A549 (cell line): ENCODE measurements at regions not wholly inside any gene's neighbourhood (a gene's known extent, or its start where the extent isn't known, plus 50 kb on each side); places are given as distances from the start of the nearest gene placed in this dataset.

Experiments used
- ATAC-seq, 2 experiments: fragments of 200-7000 bp in 1 of 2; fragments of >200 bp in 1 of 2; cut with Nextera tagmentation in 1 of 2; cut with Tn5 transposase in 1 of 2; 3 replicates each; pipeline versions ENCODE4 v1.8.0 to v1.9.1; 2018 to 2020; ENCODE audit warnings: mild to moderate bottlenecking in 1 of 2, moderate library complexity in 1 of 2
- CTCF ChIA-PET: fragments of 300-600 bp; sonication (Branson Sonifier 250); formaldehyde crosslinking; extraction: SDS; loops from one replicate; lab custom pipeline; 2021; ENCODE audit warnings: antibody characterized with exemption, inconsistent platforms; lab: Yijun Ruan, JAX
- POLR2A ChIA-PET: fragments of 350-600 bp; formaldehyde crosslinking; extraction: SDS; loops from one replicate; lab custom pipeline; 2021; ENCODE audit warnings: antibody characterized with exemption, inconsistent platforms; lab: Yijun Ruan, JAX
- DNase-seq, 2 experiments: peaks; one replicate each; pipeline versions ENCODE4 v3.0.0 to v3.0.0-alpha.2; 2011 to 2016; ENCODE audit warnings: low read depth in 1 of 2, low spot score in 1 of 2
- FAIRE-seq: peaks from 2 replicates; lab custom pipeline; 2011; peaks lifted over from hg19 to GRCh38; lab: Jason Lieb, UNC
- H3K27ac ChIP-seq, 2 experiments: fragments of >200 bp; sonication (Bioruptor Twin); formaldehyde crosslinking; 3 replicates each; pipeline ENCODE4 v1.5.1; 2016 to 2017
- H3K4me1 ChIP-seq: fragments of >200 bp; sonication (Bioruptor Twin); formaldehyde crosslinking; 3 replicates; pipeline ENCODE4 v1.6.1; 2016
- H3K4me2 ChIP-seq: fragments of >200 bp; sonication (Bioruptor Twin); formaldehyde crosslinking; 3 replicates; pipeline ENCODE4 v1.6.1; 2016
- H3K4me3 ChIP-seq: fragments of >200 bp; sonication (Bioruptor Twin); formaldehyde crosslinking; 3 replicates; pipeline ENCODE4 v1.5.1; 2016
- H3K9me3 ChIP-seq: fragments of >200 bp; sonication (Bioruptor Twin); formaldehyde crosslinking; 3 replicates; pipeline ENCODE4 v1.6.1; 2016
- CEBPB ChIP-seq, 2 experiments: fragments of >200 bp in 1 of 2; sonication (Bioruptor Twin) in 1 of 2; formaldehyde crosslinking in 1 of 2; IDR thresholded peaks; 2 replicates each; pipeline ENCODE4 v1.6.1; 2012 to 2016
- CHD2 ChIP-seq: fragments of 150-350 bp; IDR thresholded peaks from 2 replicates; pipeline ENCODE4 v1.6.1; 2014; ENCODE audit warnings: low read length; ENCODE audit not compliant: partially characterized antibody
- CHD4 ChIP-seq: fragments of 200-600 bp; sonication (generic); IDR thresholded peaks from 2 replicates; pipeline ENCODE4 v1.6.1; 2016; ENCODE audit warnings: antibody characterized with exemption, mild to moderate bottlenecking, borderline replicate concordance
- EHMT2 ChIP-seq: fragments of 200-600 bp; sonication (generic); IDR thresholded peaks from 2 replicates; pipeline ENCODE4 v1.6.1; 2016; ENCODE audit warnings: antibody characterized with exemption, low read depth, mild to moderate bottlenecking, moderate library complexity
- ELK1 ChIP-seq: fragments of 150-350 bp; IDR thresholded peaks from 2 replicates; pipeline ENCODE4 v1.6.1; 2014; ENCODE audit warnings: low read depth, mild to moderate bottlenecking, low read length
- EP300 ChIP-seq, 2 experiments: fragments of >200 bp; sonication (Bioruptor Twin); formaldehyde crosslinking; IDR thresholded peaks; 2 replicates in 1 of 2; 3 replicates in 1 of 2; pipeline ENCODE4 v1.6.1; 2016 to 2017
- FOXS1 ChIP-seq: fragments of 250-450 bp; sonication (Bioruptor Pico); IDR thresholded peaks from 2 replicates; pipeline ENCODE4 v1.5.0; 2020; ENCODE audit warnings: mild to moderate bottlenecking, moderate library complexity
- HES2 ChIP-seq: fragments of >200 bp; sonication (Bioruptor Twin); formaldehyde crosslinking; IDR thresholded peaks from 2 replicates; pipeline ENCODE4 v1.6.1; 2016
- HOXA7 ChIP-seq: fragments of 250-450 bp; sonication (Bioruptor Pico); IDR thresholded peaks from 2 replicates; pipeline ENCODE4 v1.5.0; 2020; ENCODE audit warnings: mild to moderate bottlenecking, moderate library complexity
- HOXB13 ChIP-seq: fragments of 250-450 bp; sonication (Bioruptor Pico); IDR thresholded peaks from 2 replicates; pipeline ENCODE4 v1.5.0; 2020; ENCODE audit warnings: low read depth, mild to moderate bottlenecking, moderate library complexity
- HOXB5 ChIP-seq: fragments of 250-450 bp; sonication (Bioruptor Pico); IDR thresholded peaks from 2 replicates; pipeline ENCODE4 v1.5.0; 2020; ENCODE audit warnings: mild to moderate bottlenecking, moderate library complexity
- MAFK ChIP-seq: fragments of 450-650 bp; IDR thresholded peaks from 2 replicates; pipeline ENCODE4 v1.6.1; 2014; ENCODE audit not compliant: partially characterized antibody
- MAX ChIP-seq: IDR thresholded peaks from 2 replicates; pipeline ENCODE4 v1.6.1; 2012
- MYC ChIP-seq: IDR thresholded peaks from 2 replicates; pipeline ENCODE4 v1.6.1; 2012; ENCODE audit warnings: mild to moderate bottlenecking, inconsistent platforms, low read length, improper control_type of control experiment, borderline replicate concordance
- NPAS2 ChIP-seq: fragments of 250-450 bp; sonication (Bioruptor Pico); IDR thresholded peaks from 2 replicates; pipeline ENCODE4 v1.8.0; 2022; ENCODE audit warnings: mild to moderate bottlenecking, moderate library complexity, borderline replicate concordance
- PBX3 ChIP-seq: IDR thresholded peaks from 2 replicates; pipeline ENCODE4 v1.6.1; 2012
- PHF8 ChIP-seq: fragments of 200-600 bp; sonication (generic); IDR thresholded peaks from 2 replicates; pipeline ENCODE4 v1.6.1; 2016; ENCODE audit warnings: low read depth, mild to moderate bottlenecking, antibody characterized with exemption, moderate library complexity, borderline replicate concordance
- RAD21 ChIP-seq, 2 experiments: fragments of >200 bp in 1 of 2; sonication (Bioruptor Twin) in 1 of 2; formaldehyde crosslinking in 1 of 2; IDR thresholded peaks in 1 of 2; conservative IDR thresholded peaks in 1 of 2; 2 replicates in 1 of 2; 3 replicates in 1 of 2; pipeline ENCODE4 v1.6.1; 2012 to 2018; ENCODE audit warnings: inconsistent platforms in 1 of 2
- REST ChIP-seq: fragments of 200-600 bp; sonication (generic); IDR thresholded peaks from 2 replicates; pipeline ENCODE4 v1.6.1; 2016; ENCODE audit warnings: antibody characterized with exemption, mild to moderate bottlenecking, moderate library complexity
- SMC3 ChIP-seq: fragments of >200 bp; sonication (Bioruptor Twin); formaldehyde crosslinking; IDR thresholded peaks from 3 replicates; pipeline ENCODE4 v1.6.1; 2018; ENCODE audit warnings: inconsistent platforms
- TFCP2L1 ChIP-seq: fragments of 250-450 bp; sonication (Bioruptor Pico); IDR thresholded peaks from 2 replicates; pipeline ENCODE4 v1.5.0; 2021; ENCODE audit warnings: mild to moderate bottlenecking
- TP53 ChIP-seq: fragments of 250-450 bp; sonication (Bioruptor Pico); IDR thresholded peaks from 2 replicates; pipeline ENCODE4 v1.5.0; 2021; ENCODE audit warnings: mild to moderate bottlenecking, moderate library complexity
- ZFP36 ChIP-seq: fragments of 450-650 bp; IDR thresholded peaks from 2 replicates; pipeline ENCODE4 v1.6.1; 2014; ENCODE audit warnings: borderline replicate concordance; ENCODE audit not compliant: partially characterized antibody
- ZSCAN20 ChIP-seq: fragments of 250-450 bp; sonication (Bioruptor Pico); IDR thresholded peaks from 2 replicates; pipeline ENCODE4 v1.8.0; 2022; ENCODE audit warnings: mild to moderate bottlenecking, moderate library complexity
- WGBS: methylation state at CpG from one replicate; pipeline ENCODE4 v1.1.6; 2017; ENCODE audit errors: missing lambda C conversion rate; 5-methylcytosine and 5-hydroxymethylcytosine counted together
- TF ChIP-seq, protein P1 (sequence below): IDR thresholded peaks from 2 replicates; pipeline ENCODE4 v1.6.1; 2012; ENCODE audit warnings: low read depth, borderline replicate concordance
- TF ChIP-seq, protein P2 (sequence below): fragments of >200 bp; sonication (Bioruptor Twin); formaldehyde crosslinking; IDR thresholded peaks from 3 replicates; pipeline ENCODE4 v1.6.1; 2016
- TF ChIP-seq, protein P3 (sequence below): fragments of 450-650 bp; IDR thresholded peaks from 2 replicates; pipeline ENCODE4 v1.6.1; 2014; ENCODE audit warnings: antibody characterized with exemption

DNA sequence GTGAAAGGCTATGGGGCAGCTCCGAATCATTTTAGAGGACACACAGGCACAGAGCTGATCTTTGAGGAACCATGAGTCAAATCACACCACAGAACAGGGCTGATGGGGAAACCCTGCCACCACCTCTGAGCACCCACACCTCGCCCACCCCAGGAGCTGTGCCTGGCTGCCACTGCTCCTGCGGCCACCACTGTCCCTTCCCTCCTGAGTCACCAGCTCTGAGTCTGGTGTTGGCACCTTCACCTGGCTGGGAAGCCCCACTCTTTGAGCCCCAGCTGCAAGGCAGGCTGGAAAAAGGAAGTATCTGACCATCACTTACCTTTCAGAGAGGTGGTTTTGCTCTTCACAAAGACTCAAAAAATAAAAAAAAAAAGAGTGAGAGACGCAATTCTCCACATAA is 63.6 kb upstream of the MEF2A start:
- H3K4me3 ChIP-seq = no peak overlapping the region
- no peaks in the 10 kb centered on the region for H3K4me1 ChIP-seq
- DNase-seq (no peak), ATAC-seq (no peak), FAIRE-seq (no peak)
- H3K27ac ChIP-seq = no peak overlapping the region
- POLR2A ChIA-PET = no interaction called here
- peaks cover 5% of the 10 kb centered on the region; the same call in 1 of the 3 replicates for H3K9me3 ChIP-seq
- TF ChIP-seq REST (no peak), TFCP2L1 (CRISPR knock-in tag) (no peak), HOXB5 (no peak), HOXA7 (CRISPR knock-in tag) (no peak), EP300 (IDR thresholded peaks at IDR 0.05) (no peak), HES2 (no peak), ELK1 (no peak), CHD2 (no peak), RAD21 (conservative IDR thresholded peaks at IDR 0.05 in 1 of 2, IDR thresholded peaks at IDR 0.05 in 1 of 2) (no peak), NPAS2 (CRISPR knock-in tag) (no peak), MYC (no peak), ZFP36 (no peak), EHMT2 (no peak), FOXS1 (CRISPR knock-in tag) (no peak), CHD4 (no peak), TP53 (CRISPR knock-in tag) (no peak), SMC3 (no peak), PHF8 (no peak)
- TF ChIP-seq, protein P1, sequence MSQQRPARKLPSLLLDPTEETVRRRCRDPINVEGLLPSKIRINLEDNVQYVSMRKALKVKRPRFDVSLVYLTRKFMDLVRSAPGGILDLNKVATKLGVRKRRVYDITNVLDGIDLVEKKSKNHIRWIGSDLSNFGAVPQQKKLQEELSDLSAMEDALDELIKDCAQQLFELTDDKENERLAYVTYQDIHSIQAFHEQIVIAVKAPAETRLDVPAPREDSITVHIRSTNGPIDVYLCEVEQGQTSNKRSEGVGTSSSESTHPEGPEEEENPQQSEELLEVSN = no peak
- TF ChIP-seq, protein P2, sequence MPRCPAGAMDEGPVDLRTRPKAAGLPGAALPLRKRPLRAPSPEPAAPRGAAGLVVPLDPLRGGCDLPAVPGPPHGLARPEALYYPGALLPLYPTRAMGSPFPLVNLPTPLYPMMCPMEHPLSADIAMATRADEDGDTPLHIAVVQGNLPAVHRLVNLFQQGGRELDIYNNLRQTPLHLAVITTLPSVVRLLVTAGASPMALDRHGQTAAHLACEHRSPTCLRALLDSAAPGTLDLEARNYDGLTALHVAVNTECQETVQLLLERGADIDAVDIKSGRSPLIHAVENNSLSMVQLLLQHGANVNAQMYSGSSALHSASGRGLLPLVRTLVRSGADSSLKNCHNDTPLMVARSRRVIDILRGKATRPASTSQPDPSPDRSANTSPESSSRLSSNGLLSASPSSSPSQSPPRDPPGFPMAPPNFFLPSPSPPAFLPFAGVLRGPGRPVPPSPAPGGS = no peak
- CTCF ChIA-PET = interaction anchor here (0.6 to 1.0 kb wide), 5 partner anchors 10 to 254 kb away, joined by 3 read pairs; no protein-coding TSS in a partner anchor
- H3K4me2 ChIP-seq = no peak overlapping the region
- WGBS = 76% methylated on average over 4 of the region's 4 CpGs

DNA sequence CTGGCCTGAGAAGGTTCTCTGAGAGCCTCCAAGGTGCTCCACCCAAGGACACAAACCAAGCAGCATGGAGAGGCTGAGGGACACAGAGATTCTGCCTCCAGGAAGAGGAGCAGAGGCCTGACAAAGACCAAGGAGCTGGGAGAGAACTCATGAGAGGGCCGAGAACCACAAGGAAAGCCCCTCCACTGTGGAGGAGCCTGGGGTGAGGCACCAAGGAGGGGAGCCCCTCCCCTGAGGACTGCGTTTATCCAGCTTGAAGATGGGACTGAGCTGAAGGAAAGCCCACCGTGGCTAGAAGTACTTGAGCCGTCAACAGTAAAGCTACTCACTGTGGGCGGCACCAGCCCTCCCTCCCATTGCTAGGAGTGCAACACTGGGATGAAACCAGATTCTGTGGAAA is 63.1 kb upstream of the MEF2A start:
- ChIA-PET CTCF (interaction anchor here (0.6 to 1.0 kb wide), 5 partner anchors 9 to 253 kb away, joined by 3 read pairs; no protein-coding TSS in a partner anchor), POLR2A (no interaction called here)
- DNase-seq (no peak), FAIRE-seq (no peak), ATAC-seq (no peak)
- no peak overlapping the region for H3K4me3 ChIP-seq
- H3K9me3 ChIP-seq = peaks cover under 1% of the 10 kb centered on the region; the same call in 1 of the 3 replicates
- no peaks in the 10 kb centered on the region for H3K4me1 ChIP-seq
- no peak overlapping the region for H3K27ac ChIP-seq
- WGBS = 77% methylated on average over 5 of the region's 5 CpGs
- H3K4me2 ChIP-seq = no peak overlapping the region
- TF ChIP-seq CEBPB (IDR thresholded peaks at IDR 0.05) (no peak), HOXB13 (CRISPR knock-in tag) (no peak), PBX3 (no peak), EHMT2 (no peak), CHD4 (no peak), HOXA7 (CRISPR knock-in tag) (no peak), MAFK (no peak), ZFP36 (no peak), MAX (no peak), ZSCAN20 (CRISPR knock-in tag) (no peak), MYC (no peak)
- TF ChIP-seq, protein P1 = no peak
- TF ChIP-seq, protein P3, sequence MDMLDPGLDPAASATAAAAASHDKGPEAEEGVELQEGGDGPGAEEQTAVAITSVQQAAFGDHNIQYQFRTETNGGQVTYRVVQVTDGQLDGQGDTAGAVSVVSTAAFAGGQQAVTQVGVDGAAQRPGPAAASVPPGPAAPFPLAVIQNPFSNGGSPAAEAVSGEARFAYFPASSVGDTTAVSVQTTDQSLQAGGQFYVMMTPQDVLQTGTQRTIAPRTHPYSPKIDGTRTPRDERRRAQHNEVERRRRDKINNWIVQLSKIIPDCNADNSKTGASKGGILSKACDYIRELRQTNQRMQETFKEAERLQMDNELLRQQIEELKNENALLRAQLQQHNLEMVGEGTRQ = no peak
